Retinal pigment epithelial cell (primary cell): ENCODE measurements at regions not wholly inside any gene's neighbourhood (a gene's known extent, or its start where the extent isn't known, plus 50 kb on each side); places are given as distances from the start of the nearest gene placed in this dataset.
"Not testable (repeated sequence)": the region's sequence is repeated elsewhere in the genome, so short reads cannot be mapped to it uniquely, and the experiment has no call there.

Experiments used
- DNase-seq: peaks from one replicate; pipeline ENCODE4 v3.0.0-alpha.2; 2010; ENCODE audit warnings: low read depth
- H3K4me3 ChIP-seq: 2 replicates; pipeline ENCODE4 v1.5.1; 2011; ENCODE audit warnings: mild to moderate bottlenecking, low read length, control low read depth, moderate library complexity
- CTCF ChIP-seq: conservative IDR thresholded peaks from 2 replicates; pipeline ENCODE4 v1.5.1; 2011; ENCODE audit warnings: low read depth, low read length, control low read depth, inconsistent platforms

- no peak for TF ChIP-seq CTCF
- DNase-seq, result no peak
- no peak overlapping the region for H3K4me3 ChIP-seq
Measured at GRCh38 chr9:30925635-30926034, 1458.8 kb upstream of the ACO1 start.

GRCh38 chr9:30928045-30928444, 1456.4 kb upstream of the ACO1 start:
- DNase-seq, result no peak
- no peak for TF ChIP-seq CTCF

GRCh38 chr9:30932226-30932625, 1452.2 kb upstream of the ACO1 start:
- TF ChIP-seq CTCF, result no peak
- no peak for DNase-seq
- H3K4me3 ChIP-seq, result no peak overlapping the region

More at GRCh38 chr9:30928045-30928444, 1456.4 kb upstream of the ACO1 start:
- no peak overlapping the region for H3K4me3 ChIP-seq

GRCh38 chr9:30935730-30936129, 1448.7 kb upstream of the ACO1 start:
- DNase-seq, result no peak
- no peak for TF ChIP-seq CTCF
- H3K4me3 ChIP-seq, result no peak overlapping the region

- no peak for TF ChIP-seq CTCF
Measured at GRCh38 chr9:30937106-30937505, 1447.3 kb upstream of the ACO1 start.

GRCh38 chr9:30942852-30943251, 1441.6 kb upstream of the ACO1 start:
- not testable (repeated sequence) for H3K4me3 ChIP-seq, DNase-seq

More at GRCh38 chr9:30937106-30937505, 1447.3 kb upstream of the ACO1 start:
- DNase-seq, result no peak
- H3K4me3 ChIP-seq, result no peak overlapping the region

- TF ChIP-seq CTCF, result no peak
- no peak overlapping the region for H3K4me3 ChIP-seq
- DNase-seq, result no peak
Measured at GRCh38 chr9:30943446-30944224, 1440.8 kb upstream of the ACO1 start.
